Rectal smooth muscle tissue (tissue), 1 donor: ENCODE measurements at regions not wholly inside any gene's neighbourhood (a gene's known extent, or its start where the extent isn't known, plus 50 kb on each side); places are given as distances from the start of the nearest gene placed in this dataset.
"Not testable (repeated sequence)": the region's sequence is repeated elsewhere in the genome, so short reads cannot be mapped to it uniquely, and the experiment has no call there.

Source experiments
- H3K27ac ChIP-seq: one replicate; pipeline ENCODE4 v1.7.0; 2013; ENCODE audit warnings: low read depth, low read length, inconsistent platforms
- H3K27me3 ChIP-seq: one replicate; pipeline ENCODE4 v1.7.0; 2013; ENCODE audit warnings: low read length; ENCODE audit not compliant: control insufficient read depth, insufficient read depth
- H3K36me3 ChIP-seq: one replicate; pipeline ENCODE4 v1.7.0; 2013; ENCODE audit warnings: low read length; ENCODE audit not compliant: control insufficient read depth, insufficient read depth
- H3K4me1 ChIP-seq: one replicate; pipeline ENCODE4 v1.7.0; 2013; ENCODE audit warnings: low read length; ENCODE audit not compliant: control insufficient read depth, insufficient read depth
- H3K4me3 ChIP-seq: one replicate; pipeline ENCODE4 v1.7.0; 2013; ENCODE audit warnings: low read length
- H3K9ac ChIP-seq: one replicate; pipeline ENCODE4 v1.7.0; 2013; ENCODE audit warnings: low read length

GRCh38 chr13:32828711-32829110 lies 187.5 kb upstream of the KL start:
- no peak overlapping the region for H3K9ac ChIP-seq
- no peaks in the 10 kb centered on the region for H3K27me3 ChIP-seq
- no peaks in the 10 kb centered on the region for H3K36me3 ChIP-seq
- H3K27ac ChIP-seq: no peak overlapping the region
- H3K4me3 ChIP-seq: no peak overlapping the region
- no peaks in the 10 kb centered on the region for H3K4me1 ChIP-seq

DNA sequence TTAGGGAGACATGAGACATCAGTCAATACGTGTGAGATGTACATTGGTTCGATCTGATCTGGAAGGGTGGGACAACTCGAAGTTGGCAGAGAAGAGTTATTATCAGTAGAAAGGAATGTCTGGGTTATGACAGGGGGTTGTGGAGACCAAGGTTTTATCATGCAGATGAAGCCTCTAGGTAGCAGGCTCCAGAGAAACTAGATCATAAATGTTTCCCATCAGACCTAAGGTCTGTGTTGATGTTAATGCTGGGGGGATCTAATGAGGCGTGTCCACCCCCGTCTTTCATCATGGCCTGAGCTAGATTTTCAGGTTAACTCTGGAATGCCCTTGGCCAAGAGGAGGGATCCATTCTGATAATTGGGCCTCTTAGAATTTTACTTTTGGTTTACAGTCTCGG lies 187.0 kb upstream of the KL start:
- Histone ChIP-seq H3K36me3 (no peaks in the 10 kb centered on the region), H3K4me1 (no peaks in the 10 kb centered on the region)

GRCh38 chr13:32829676-32830335 lies 186.4 kb upstream of the KL start:
- Histone ChIP-seq H3K27me3 (no peaks in the 10 kb centered on the region), H3K4me3 (no peak overlapping the region), H3K27ac (no peak overlapping the region), H3K9ac (no peak overlapping the region), H3K36me3 (no peaks in the 10 kb centered on the region), H3K4me1 (no peaks in the 10 kb centered on the region)

More for the DNA sequence above, 187.0 kb upstream of the KL start:
- no peak overlapping the region for H3K9ac ChIP-seq
- H3K4me3 ChIP-seq: no peak overlapping the region
- no peak overlapping the region for H3K27ac ChIP-seq
- H3K27me3 ChIP-seq: no peaks in the 10 kb centered on the region

DNA sequence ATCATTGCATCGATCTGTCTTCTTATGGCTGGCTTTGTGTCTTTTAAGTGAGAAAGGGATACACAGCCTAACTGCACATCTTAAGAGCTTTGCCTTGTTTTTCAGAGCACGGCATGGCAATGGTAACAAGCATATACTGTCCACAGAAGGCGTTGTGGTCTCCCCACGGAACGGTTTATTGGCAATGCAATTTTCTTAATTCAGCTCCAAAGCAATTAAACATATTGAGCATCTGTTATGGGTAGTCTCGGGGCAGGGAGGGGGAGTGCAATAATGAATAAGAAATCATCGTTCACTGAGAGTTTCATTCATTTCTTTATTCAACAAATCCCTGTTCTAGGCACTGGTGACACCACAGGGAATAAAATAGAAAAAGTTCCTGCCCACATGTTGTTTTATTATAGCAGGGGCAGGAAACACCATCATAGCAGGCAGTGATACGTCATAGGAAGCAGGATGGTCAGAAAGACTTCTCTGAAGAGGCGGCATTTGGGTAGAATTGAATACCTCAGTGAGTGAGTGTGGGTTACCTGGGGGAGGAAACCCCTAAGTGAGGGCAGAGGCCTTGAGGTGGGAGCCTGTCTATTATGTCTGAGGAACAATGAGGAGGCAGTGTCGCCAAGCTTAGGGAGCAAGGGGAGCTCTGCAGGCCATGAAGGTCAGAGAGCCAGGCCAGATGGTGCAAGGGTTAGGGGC lies 185.7 kb upstream of the KL start:
- H3K36me3 ChIP-seq: no peaks in the 10 kb centered on the region
- H3K27me3 ChIP-seq: no peaks in the 10 kb centered on the region
- H3K27ac ChIP-seq: no peak overlapping the region
- H3K9ac ChIP-seq: no peak overlapping the region
- H3K4me3 ChIP-seq: no peak overlapping the region
- H3K4me1 ChIP-seq: no peaks in the 10 kb centered on the region

DNA sequence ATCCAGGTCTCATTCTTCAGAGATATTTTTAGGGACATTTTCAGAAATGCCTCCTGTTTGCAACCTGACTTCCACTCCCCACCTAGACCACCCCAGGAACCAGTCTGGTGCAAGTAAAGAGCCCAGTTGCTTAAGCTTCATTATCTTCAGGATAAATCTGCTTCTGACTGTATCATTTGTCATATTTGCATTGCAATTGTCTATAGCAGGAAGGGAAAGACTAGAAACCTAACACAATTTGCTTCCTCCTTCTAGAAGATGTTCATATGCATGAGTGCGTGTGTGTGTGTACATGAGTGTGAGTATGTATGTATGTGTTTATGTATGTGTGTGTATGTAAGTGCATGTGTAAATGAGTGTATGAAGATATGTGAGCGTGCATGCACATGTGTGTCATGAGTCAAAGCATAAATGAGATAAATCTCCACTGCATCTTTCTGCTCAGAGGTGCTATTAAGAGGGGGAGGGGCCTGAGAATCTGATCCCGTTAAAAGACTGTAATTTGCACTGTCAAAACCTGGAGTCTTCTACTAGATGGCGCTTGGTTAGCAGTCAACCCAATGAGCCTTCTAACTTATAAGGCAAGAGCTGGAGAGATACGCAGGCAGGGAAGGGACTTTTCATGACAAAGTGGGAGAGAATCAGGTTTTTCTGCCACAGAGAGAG lies 178.8 kb upstream of the KL start:
- no peak overlapping the region for H3K9ac ChIP-seq
- H3K4me1 ChIP-seq: no peaks in the 10 kb centered on the region
- H3K36me3 ChIP-seq: no peaks in the 10 kb centered on the region
- no peak overlapping the region for H3K27ac ChIP-seq
- H3K4me3 ChIP-seq: no peak overlapping the region
- no peaks in the 10 kb centered on the region for H3K27me3 ChIP-seq

DNA sequence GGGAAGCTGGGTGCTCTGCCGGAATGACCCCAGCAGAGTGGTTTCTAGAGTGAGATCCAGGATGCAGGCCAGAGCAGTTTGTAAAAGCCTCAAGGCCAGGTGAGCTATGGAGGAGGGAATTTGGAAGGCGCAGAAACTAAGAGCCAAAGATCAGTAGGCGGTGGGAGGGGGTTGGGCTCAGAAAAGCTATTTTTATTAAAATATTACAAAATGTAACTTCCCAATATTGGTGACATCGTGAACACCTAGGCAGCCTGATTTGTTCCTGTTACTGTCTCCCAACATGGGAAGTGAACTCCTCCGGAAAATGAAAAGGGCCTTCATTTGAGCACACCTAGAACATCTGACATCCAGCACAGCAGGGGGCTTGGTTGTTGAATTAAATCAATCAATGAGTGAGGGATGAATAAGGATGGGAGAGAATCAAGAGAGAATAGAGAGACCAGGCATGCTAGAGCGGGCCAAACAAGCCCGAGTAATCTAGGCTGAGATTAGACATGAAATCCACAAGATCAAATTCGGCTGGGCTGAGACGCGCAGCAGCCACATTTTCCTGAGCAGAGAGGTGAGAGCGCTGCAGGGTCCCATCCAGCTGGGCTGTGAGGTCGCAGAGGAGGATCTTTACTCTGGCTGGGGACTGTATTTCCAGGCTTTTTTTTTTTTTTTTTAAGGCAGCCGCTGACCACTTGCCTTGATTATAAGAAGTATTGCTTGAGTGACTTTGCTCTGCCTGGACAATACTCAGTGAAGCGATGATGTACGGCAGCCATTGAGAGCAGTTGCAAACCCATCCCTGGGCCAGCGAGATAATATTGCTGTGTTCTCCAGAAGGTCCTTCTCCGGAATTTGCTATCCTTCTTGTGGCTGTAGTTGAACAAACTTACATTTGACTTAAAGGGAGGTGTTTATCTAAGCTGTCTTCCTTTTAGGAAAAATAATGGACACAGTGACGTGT lies 178.0 kb upstream of the KL start:
- Histone ChIP-seq H3K27ac (no peak overlapping the region), H3K36me3 (no peaks in the 10 kb centered on the region), H3K9ac (no peak overlapping the region)

GRCh38 chr13:32838945-32839344 lies 177.3 kb upstream of the KL start:
- H3K27ac ChIP-seq: no peak overlapping the region
- no peaks in the 10 kb centered on the region for H3K27me3 ChIP-seq
- H3K4me3 ChIP-seq: no peak overlapping the region
- H3K36me3 ChIP-seq: no peaks in the 10 kb centered on the region
- no peak overlapping the region for H3K9ac ChIP-seq
- no peaks in the 10 kb centered on the region for H3K4me1 ChIP-seq

More for the DNA sequence above, 178.0 kb upstream of the KL start:
- Histone ChIP-seq H3K4me1 (no peaks in the 10 kb centered on the region), H3K4me3 (no peak overlapping the region), H3K27me3 (no peaks in the 10 kb centered on the region)

GRCh38 chr13:32840113-32840512 lies 176.1 kb upstream of the KL start:
- Histone ChIP-seq H3K27ac (no peak overlapping the region), H3K4me3 (no peak overlapping the region), H3K9ac (no peak overlapping the region), H3K36me3 (no peaks in the 10 kb centered on the region), H3K4me1 (no peaks in the 10 kb centered on the region), H3K27me3 (no peaks in the 10 kb centered on the region)

DNA sequence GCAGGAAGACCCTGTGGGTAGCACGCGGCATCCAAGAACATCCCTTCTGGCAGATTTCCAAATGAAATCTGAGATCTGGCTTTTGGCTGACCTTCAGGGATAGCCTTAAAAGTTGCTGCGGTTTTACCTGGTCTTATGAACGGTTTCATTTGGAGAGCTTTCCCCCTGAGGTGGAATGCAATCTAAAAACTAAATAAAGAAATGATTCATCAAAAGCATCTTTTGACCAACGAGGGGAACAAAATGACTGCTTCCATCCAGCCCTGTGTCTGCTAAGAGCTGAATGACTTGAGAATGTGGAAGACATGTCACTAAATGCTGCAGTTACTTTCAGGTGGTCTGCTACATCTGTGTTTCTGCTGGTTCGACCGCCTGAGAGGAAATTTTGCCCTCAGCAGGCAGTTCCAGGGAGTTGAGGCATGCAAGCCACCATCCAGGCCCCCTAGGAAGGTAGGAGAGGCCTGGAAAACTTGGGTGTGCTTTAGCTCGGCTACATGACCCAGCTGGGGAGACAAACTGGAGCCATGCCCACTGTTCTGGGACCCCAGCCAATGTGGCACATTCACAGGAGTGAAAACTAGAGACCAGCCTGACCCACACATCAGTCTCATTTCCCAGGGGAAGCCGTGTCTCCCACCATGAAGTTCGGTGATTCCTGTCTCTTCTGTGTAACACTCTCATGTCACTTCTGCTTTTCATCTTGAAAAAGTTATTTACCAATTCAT lies 175.1 kb upstream of the KL start:
- no peak overlapping the region for H3K27ac ChIP-seq
- H3K36me3 ChIP-seq: no peaks in the 10 kb centered on the region
- H3K27me3 ChIP-seq: no peaks in the 10 kb centered on the region
- H3K4me3 ChIP-seq: no peak overlapping the region
- no peaks in the 10 kb centered on the region for H3K4me1 ChIP-seq
- no peak overlapping the region for H3K9ac ChIP-seq

- Histone ChIP-seq H3K4me1 (no peaks in the 10 kb centered on the region), H3K4me3 (no peak overlapping the region), H3K9ac (no peak overlapping the region), H3K27me3 (no peaks in the 10 kb centered on the region), H3K36me3 (no peaks in the 10 kb centered on the region), H3K27ac (no peak overlapping the region)
Observed at GRCh38 chr13:32845952-32846950, 170.0 kb upstream of the KL start.

DNA sequence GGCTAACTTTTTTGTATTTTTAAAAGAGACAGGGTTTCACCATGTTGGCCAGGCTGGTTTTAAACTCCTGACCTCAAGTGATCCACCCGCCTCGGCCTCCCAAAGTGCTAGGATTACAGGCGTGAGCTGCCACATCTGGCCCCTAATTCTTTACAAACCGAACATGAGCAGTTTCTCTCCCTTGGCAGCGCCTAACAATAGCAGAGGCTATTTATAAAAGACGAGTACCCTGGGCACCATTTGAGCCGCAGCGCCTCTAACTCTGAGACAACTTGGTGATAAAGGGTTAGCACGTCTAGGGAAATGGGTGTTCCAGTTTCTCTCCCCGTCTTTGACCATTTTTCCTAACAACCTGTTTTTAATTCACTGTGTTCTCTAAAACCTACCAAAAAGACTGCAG lies 168.2 kb upstream of the KL start:
- not testable (repeated sequence) for H3K36me3 ChIP-seq, H3K27me3 ChIP-seq, H3K4me3 ChIP-seq, H3K9ac ChIP-seq, H3K4me1 ChIP-seq, H3K27ac ChIP-seq
